H1 (cell line): ENCODE measurements at regions not wholly inside any gene's neighbourhood (a gene's known extent, or its start where the extent isn't known, plus 50 kb on each side); places are given as distances from the start of the nearest gene placed in this dataset.

Source experiments
- CTCF ChIA-PET: fragments of 300-600 bp; sonication (Branson Sonifier 250); formaldehyde crosslinking; loops from one replicate; lab custom pipeline; 2021; ENCODE audit not compliant: partially characterized antibody; lab: Charles Lee
- POLR2A ChIA-PET: fragments of 300-600 bp; sonication (Branson Sonifier 250); formaldehyde crosslinking; loops from one replicate; lab custom pipeline; 2021; ENCODE audit warnings: inconsistent platforms; ENCODE audit not compliant: partially characterized antibody; lab: Charles Lee
- DNase-seq, 2 experiments: peaks; one replicate each; pipeline versions ENCODE4 v3.0.0 to v3.0.0-alpha.2; 2010 to 2022; ENCODE audit warnings: low spot score in 2 of 2, low read depth in 1 of 2, mixed read lengths in 1 of 2
- FAIRE-seq: peaks from 2 replicates; lab custom pipeline; 2011; peaks lifted over from hg19 to GRCh38; lab: Jason Lieb, UNC
- H2AFZ ChIP-seq: 2 replicates; pipeline ENCODE4 v1.8.1; 2012; ENCODE audit warnings: low read length, inconsistent platforms
- H2AK5ac ChIP-seq: 2 replicates; pipeline ENCODE4 v1.6.1; 2013; ENCODE audit warnings: low read depth, low read length
- H2BK120ac ChIP-seq: replicated peaks from 2 replicates; pipeline ENCODE3; 2013; ENCODE audit warnings: low read depth, low read length, inconsistent platforms
- H2BK12ac ChIP-seq: 2 replicates; pipeline ENCODE4 v1.6.1; 2013; ENCODE audit warnings: low read depth, low read length
- H2BK15ac ChIP-seq: 2 replicates; pipeline ENCODE4 v1.6.1; 2013; ENCODE audit warnings: low read length
- H2BK20ac ChIP-seq: 2 replicates; pipeline ENCODE4 v1.6.1; 2013; ENCODE audit warnings: low read length
- H2BK5ac ChIP-seq: 2 replicates; pipeline ENCODE4 v1.6.1; 2013; ENCODE audit warnings: low read depth, low read length
- H3K14ac ChIP-seq: 2 replicates; pipeline ENCODE4 v1.6.1; 2013; ENCODE audit warnings: inconsistent platforms; ENCODE audit not compliant: insufficient read length
- H3K18ac ChIP-seq: 2 replicates; pipeline ENCODE4 v1.6.1; 2013; ENCODE audit warnings: low read length; ENCODE audit errors: extremely low read depth
- H3K23ac ChIP-seq: 2 replicates; pipeline ENCODE4 v1.6.1; 2013; ENCODE audit warnings: inconsistent platforms; ENCODE audit not compliant: insufficient read length
- H3K23me2 ChIP-seq: 2 replicates; pipeline ENCODE4 v1.6.1; 2013; ENCODE audit warnings: low read depth, low read length
- H3K27ac ChIP-seq: 2 replicates; pipeline ENCODE4 v1.6.1; 2011; ENCODE audit warnings: low read depth, low read length, inconsistent platforms
- H3K27me3 ChIP-seq, 4 experiments: replicated peaks in 1 of 4; 1 replicate in 1 of 4; 2 replicates in 3 of 4; pipeline versions ENCODE4 v1.6.1 to v1.8.1; 2011 to 2013; ENCODE audit warnings: low read length in 3 of 4, mild to moderate bottlenecking in 3 of 4, inconsistent platforms in 2 of 4, mixed read lengths in 2 of 4, moderate library complexity in 1 of 4; ENCODE audit not compliant: control insufficient read depth in 3 of 4, insufficient read depth in 3 of 4; ENCODE audit errors: extremely low read depth in 1 of 4
- H3K36me3 ChIP-seq, 4 experiments: 2 replicates each; pipeline versions ENCODE4 v1.6.1 to v1.8.1; 2011 to 2013; ENCODE audit warnings: mild to moderate bottlenecking in 4 of 4, low read length in 3 of 4, moderate library complexity in 2 of 4, control low read depth in 1 of 4, inconsistent platforms in 1 of 4; ENCODE audit not compliant: insufficient read depth in 4 of 4, control insufficient read depth in 2 of 4
- H3K4ac ChIP-seq: replicated peaks from 2 replicates; pipeline ENCODE3; 2013; ENCODE audit warnings: low read length, low read depth, mixed read lengths, inconsistent platforms; ENCODE audit not compliant: insufficient read length
- H3K4me1 ChIP-seq, 4 experiments: replicated peaks in 1 of 4; 1 replicate in 1 of 4; 2 replicates in 3 of 4; pipeline versions ENCODE4 v1.6.1 to v1.8.1; 2011 to 2013; ENCODE audit warnings: low read length in 3 of 4, inconsistent platforms in 2 of 4, mixed read lengths in 1 of 4; ENCODE audit not compliant: insufficient read depth in 4 of 4, control insufficient read depth in 3 of 4
- H3K4me2 ChIP-seq, 2 experiments: 2 replicates each; pipeline versions ENCODE4 v1.6.1 to v1.8.1; 2011 to 2013; ENCODE audit warnings: low read depth in 2 of 2, low read length in 2 of 2, control low read depth in 1 of 2, inconsistent platforms in 1 of 2, mild to moderate bottlenecking in 1 of 2; ENCODE audit not compliant: insufficient read depth in 1 of 2
- H3K4me3 ChIP-seq, 4 experiments: fragments of 200-600, 300-600 bp in 1 of 4; sonication (generic), shearing (Covaris generic), sonication (Bioruptor Twin) in 1 of 4; 2 replicates each; pipeline versions ENCODE4 v1.5.1 to v1.8.1; 2011 to 2016; ENCODE audit warnings: low read length in 4 of 4, low read depth in 3 of 4, control low read depth in 2 of 4, inconsistent platforms in 2 of 4, mild to moderate bottlenecking in 2 of 4, mixed read lengths in 1 of 4, moderate library complexity in 1 of 4; ENCODE audit not compliant: insufficient read depth in 2 of 4; ENCODE audit errors: extremely low read depth in 1 of 4
- H3K56ac ChIP-seq: replicated peaks from 2 replicates; pipeline ENCODE3; 2013; ENCODE audit warnings: low read depth, mild to moderate bottlenecking, mixed read lengths, low read length, inconsistent platforms; ENCODE audit not compliant: insufficient read length
- H3K79me1 ChIP-seq: 2 replicates; pipeline ENCODE4 v1.6.1; 2013; ENCODE audit warnings: low read depth, low read length, control low read depth
- H3K79me2 ChIP-seq, 2 experiments: 2 replicates each; pipeline versions ENCODE4 v1.6.1 to v1.8.1; 2012 to 2013; ENCODE audit warnings: low read length in 2 of 2, mild to moderate bottlenecking in 2 of 2, inconsistent platforms in 1 of 2; ENCODE audit not compliant: insufficient read depth in 2 of 2, control insufficient read depth in 1 of 2
- H3K9ac ChIP-seq, 4 experiments: replicated peaks in 1 of 4; 1 replicate in 1 of 4; 2 replicates in 3 of 4; pipeline versions ENCODE4 v1.6.1 to v1.8.1; 2011 to 2013; ENCODE audit warnings: low read depth in 3 of 4, low read length in 3 of 4, control low read depth in 2 of 4, mild to moderate bottlenecking in 2 of 4, moderate library complexity in 2 of 4, inconsistent platforms in 1 of 4; ENCODE audit errors: extremely low read depth in 1 of 4
- H3K9me3 ChIP-seq, 2 experiments: 2 replicates each; pipeline versions ENCODE4 v1.6.1 to v1.8.1; 2012 to 2013; ENCODE audit warnings: mild to moderate bottlenecking in 2 of 2, moderate library complexity in 2 of 2, control low read depth in 1 of 2, inconsistent platforms in 1 of 2, low read depth in 1 of 2, low read length in 1 of 2, mixed read lengths in 1 of 2; ENCODE audit not compliant: insufficient read depth in 2 of 2
- H4K20me1 ChIP-seq, 2 experiments: replicated peaks in 1 of 2; 2 replicates each; pipeline versions ENCODE3 to v1.8.1; 2011 to 2013; ENCODE audit warnings: inconsistent platforms in 2 of 2, low read length in 2 of 2, mild to moderate bottlenecking in 1 of 2; ENCODE audit not compliant: insufficient read depth in 2 of 2, control insufficient read depth in 1 of 2
- H4K5ac ChIP-seq: 2 replicates; pipeline ENCODE4 v1.6.1; 2013; ENCODE audit warnings: low read length, low read depth, mixed read lengths, inconsistent platforms; ENCODE audit not compliant: insufficient read length
- H4K8ac ChIP-seq: 2 replicates; pipeline ENCODE4 v1.8.0; 2013; ENCODE audit warnings: mild to moderate bottlenecking, moderate library complexity, low read length, inconsistent platforms; ENCODE audit not compliant: insufficient read depth; ENCODE audit errors: extremely low read depth
- H4K91ac ChIP-seq: replicated peaks from 2 replicates; pipeline ENCODE3; 2013; ENCODE audit warnings: low read length, mixed read lengths, inconsistent platforms; ENCODE audit not compliant: insufficient read length
- RAD21 ChIP-seq, 2 experiments: IDR thresholded peaks in 1 of 2; conservative IDR thresholded peaks in 1 of 2; 2 replicates each; pipeline ENCODE4 v1.6.1; 2011; ENCODE audit warnings: low read depth in 2 of 2, low read length in 2 of 2, improper control_type of control experiment in 1 of 2, inconsistent platforms in 1 of 2, mild to moderate bottlenecking in 1 of 2, moderate library complexity in 1 of 2
- WGBS, 2 experiments: shearing (Covaris generic) in 1 of 2; methylation state at CpG; one replicate each; pipeline versions ENCODE4 v1.1.6 to v1.1.7; 2013 to 2015; ENCODE audit warnings: low lambda C conversion rate in 2 of 2, mixed read lengths in 2 of 2, inconsistent platforms in 1 of 2, low coverage in 1 of 2, missing lambda C conversion rate in 1 of 2; ENCODE audit not compliant: insufficient replicate concordance in 2 of 2, insufficient coverage in 1 of 2, insufficient read length in 1 of 2; ENCODE audit errors: extremely low coverage in 1 of 2, missing lambda C conversion rate in 1 of 2; 5-methylcytosine and 5-hydroxymethylcytosine counted together

GRCh38 chr4:43918377-43918776 lies 530.2 kb downstream of the KCTD8 start:
- FAIRE-seq = no peak
- no peak overlapping the region for H4K8ac ChIP-seq

More at GRCh38 chr4:43918377-43918776, 530.2 kb downstream of the KCTD8 start:
- Histone ChIP-seq H3K18ac (no peak overlapping the region), H2BK15ac (no peak overlapping the region), H4K20me1 (no peaks in the 10 kb centered on the region), H3K79me2 (no peaks in the 10 kb centered on the region), H3K9me3 (peaks cover 0 to 3% of the 10 kb centered on the region in 2 experiments; a peak in 1 of 4 replicates)
- no peak for TF ChIP-seq RAD21 (IDR thresholded peaks at IDR 0.05 in 1 of 2, conservative IDR thresholded peaks at IDR 0.05 in 1 of 2; ENCODE audit: low read depth in 2 of 2, low read length in 2 of 2)
- TF ChIP-seq, all 59 proteins: peak for 0
- Histone ChIP-seq H2BK5ac (no peak overlapping the region), H3K56ac (no peak overlapping the region), H3K4me2 (no peak overlapping the region), H2BK120ac (no peak overlapping the region), H2BK20ac (no peak overlapping the region), H2BK12ac (no peak overlapping the region), H4K91ac (no peak overlapping the region), H3K27ac (no peak overlapping the region), H3K27me3 (no peaks in the 10 kb centered on the region), H3K4me1 (no peaks in the 10 kb centered on the region), H3K4me3 (no peak overlapping the region), H3K36me3 (no peaks in the 10 kb centered on the region), H4K5ac (no peak overlapping the region), H3K14ac (no peak overlapping the region), H3K79me1 (no peaks in the 10 kb centered on the region), H2AK5ac (no peak overlapping the region), H3K4ac (no peak overlapping the region), H3K9ac (no peak overlapping the region), H3K23ac (no peak overlapping the region), H2AFZ (no peak overlapping the region), H3K23me2 (no peaks in the 10 kb centered on the region)
- DNase-seq = no peak
- 92% methylated on average over 3 of the region's 3 CpGs; no CpG with 5 or more reads in 1 of the 2 experiments for WGBS, 2 experiments
- CTCF ChIA-PET = no interaction called here
- POLR2A ChIA-PET = no interaction called here
